Astrocyte of the spinal cord (primary cell): ENCODE measurements at regions not wholly inside any gene's neighbourhood (a gene's known extent, or its start where the extent isn't known, plus 50 kb on each side); places are given as distances from the start of the nearest gene placed in this dataset.

ENCODE experiments used
- DNase-seq: peaks from one replicate; pipeline ENCODE4 v3.0.0; 2011; ENCODE audit warnings: low read depth, low spot score
- H3K4me3 ChIP-seq: 2 replicates; pipeline ENCODE4 v1.5.1; 2011; ENCODE audit warnings: low read depth, mild to moderate bottlenecking, low read length, moderate library complexity
- CTCF ChIP-seq: IDR thresholded peaks from 2 replicates; pipeline ENCODE4 v1.5.1; 2012; ENCODE audit warnings: low read depth, mild to moderate bottlenecking, low read length, inconsistent platforms
- in situ Hi-C: cut with HindIII; loops from 2 replicates; pipeline ENCODE4 v1.10.0; 2017; ENCODE audit warnings: low sequenced_read_pairs

- DNase-seq = no peak
- no peak for TF ChIP-seq CTCF
- no peak overlapping the region for H3K4me3 ChIP-seq
- in situ Hi-C loops = no loop called here
Measured at GRCh38 chr3:30554317-30554690, 52.1 kb upstream of the TGFBR2 start.

GRCh38 chr3:30555968-30556367 lies 50.4 kb upstream of the TGFBR2 start:
- TF ChIP-seq CTCF = no peak
- in situ Hi-C loops = no loop called here
- DNase-seq = no peak
- no peak overlapping the region for H3K4me3 ChIP-seq
